H54 (cell line): ENCODE measurements at regions not wholly inside any gene's neighbourhood (a gene's known extent, or its start where the extent isn't known, plus 50 kb on each side); places are given as distances from the start of the nearest gene placed in this dataset.
A peak's percentile ranks its signal among the peaks of the same experiment; 100 is the strongest.

Experiments
- DNase-seq: peaks from one replicate; pipeline ENCODE4 v3.0.0; 2011; ENCODE audit warnings: low spot score, mixed read lengths; ENCODE audit not compliant: insufficient read length
- FAIRE-seq: peaks from 3 replicates; lab custom pipeline; 2011; peaks lifted over from hg19 to GRCh38; lab: Jason Lieb, UNC
- POLR2A ChIP-seq: IDR thresholded peaks from 2 replicates; pipeline ENCODE4 v1.6.1; 2011; ENCODE audit warnings: low read depth, mild to moderate bottlenecking, low read length

- no peak for FAIRE-seq
- TF ChIP-seq POLR2A = no peak
- DNase-seq = no peak
Measured at GRCh38 chr10:47133871-47134570, 166.0 kb upstream of the GDF10 start.

DNA sequence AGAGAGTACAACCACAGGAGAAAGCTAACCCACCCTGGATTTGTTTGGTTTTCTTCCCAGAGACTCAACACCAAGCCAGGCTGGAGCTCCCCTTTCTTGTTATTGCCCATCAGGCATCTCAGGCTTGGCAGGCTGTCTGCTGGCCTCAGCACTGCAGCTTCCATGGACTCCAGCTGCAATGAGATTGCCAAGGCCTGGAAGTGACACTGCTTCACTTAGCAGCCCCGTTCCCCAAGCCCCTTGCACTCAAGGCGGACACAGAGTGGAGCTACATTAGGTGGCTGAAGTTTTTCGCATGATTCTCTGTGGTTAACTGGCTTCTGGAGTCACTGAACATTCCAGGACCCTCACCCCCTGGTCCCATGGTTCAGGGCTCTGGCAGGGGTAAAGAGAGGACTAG is 163.1 kb upstream of the GDF10 start:
- no peak for FAIRE-seq

DNA sequence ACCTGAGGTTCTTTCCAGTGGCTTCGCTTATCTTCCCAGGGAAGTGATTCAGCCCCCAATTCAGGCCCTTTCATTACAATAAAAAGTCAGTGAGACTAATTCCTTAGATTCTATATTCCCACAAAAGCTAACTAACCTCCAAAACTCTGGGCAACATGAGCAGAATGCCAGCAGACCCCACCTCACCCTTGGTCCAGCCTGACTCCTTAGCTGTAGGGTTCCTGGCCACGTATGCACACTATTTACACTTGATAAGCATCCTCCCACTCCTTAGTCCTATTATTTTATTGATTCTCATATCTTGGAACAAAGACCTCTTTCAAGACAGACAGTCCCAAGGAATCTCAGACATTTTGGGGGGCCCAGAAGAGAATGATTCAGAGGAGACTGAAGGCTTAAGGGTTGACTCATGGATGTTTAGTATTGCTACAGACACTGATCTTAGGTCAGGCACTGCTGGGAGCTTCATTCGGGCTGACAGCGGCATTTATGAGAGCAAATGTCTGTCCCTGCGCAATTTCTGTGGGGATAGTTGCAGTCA is 162.6 kb upstream of the GDF10 start:
- FAIRE-seq = no peak
- TF ChIP-seq POLR2A = no peak
- peak; percentile 58 for DNase-seq

More for the DNA sequence above, 163.1 kb upstream of the GDF10 start:
- TF ChIP-seq POLR2A = no peak
- DNase-seq = no peak

DNA sequence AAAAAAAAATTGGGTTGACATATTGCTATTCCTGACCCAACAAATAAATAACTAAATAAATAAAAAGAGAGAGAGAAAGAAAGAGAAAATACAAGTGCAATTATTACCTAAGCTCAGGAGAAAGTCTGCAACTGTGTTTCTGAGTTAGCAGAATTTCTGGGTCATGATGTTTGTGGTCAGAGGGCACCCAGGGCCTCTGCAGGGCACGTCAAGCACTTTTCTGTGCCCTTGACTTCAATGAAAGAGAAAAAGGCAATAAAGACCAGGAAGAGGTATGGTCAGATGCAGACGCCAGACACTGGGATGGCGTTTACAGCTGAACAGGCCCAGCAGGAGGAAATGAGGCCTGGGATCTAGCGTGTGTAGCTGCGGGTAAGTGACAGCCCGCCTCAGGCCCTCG is 160.9 kb upstream of the GDF10 start:
- no peak for FAIRE-seq
- DNase-seq = no peak
- no peak for TF ChIP-seq POLR2A

DNA sequence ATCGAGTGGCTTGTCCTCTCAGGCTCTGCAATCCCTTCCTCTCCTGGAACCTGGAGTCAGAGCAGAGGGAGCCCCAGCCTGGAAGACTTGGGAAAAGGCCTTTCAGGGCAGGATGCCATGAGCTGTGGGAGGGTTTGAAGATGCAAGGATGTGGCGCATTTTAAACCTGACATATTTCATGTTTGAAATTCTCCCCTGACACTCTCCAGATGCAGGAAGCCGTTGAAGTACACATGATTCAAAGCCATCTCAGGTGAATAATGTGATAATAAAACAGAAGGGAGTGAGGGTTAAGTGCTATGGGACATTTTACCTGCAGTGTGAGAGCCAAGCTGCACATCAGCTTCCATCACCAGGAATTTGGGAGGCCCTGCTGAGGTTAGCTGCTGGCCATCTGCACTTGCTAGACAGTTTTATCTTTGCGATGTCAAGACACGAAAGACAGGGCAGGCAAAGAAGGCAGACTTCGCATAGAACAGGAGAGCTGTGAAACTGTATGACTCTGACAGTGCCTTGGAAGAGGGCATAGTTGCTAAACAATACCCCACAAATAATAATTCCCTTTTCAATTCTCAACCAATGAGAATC is 159.1 kb upstream of the GDF10 start:
- TF ChIP-seq POLR2A = no peak
- FAIRE-seq = no peak
- no peak for DNase-seq

DNA sequence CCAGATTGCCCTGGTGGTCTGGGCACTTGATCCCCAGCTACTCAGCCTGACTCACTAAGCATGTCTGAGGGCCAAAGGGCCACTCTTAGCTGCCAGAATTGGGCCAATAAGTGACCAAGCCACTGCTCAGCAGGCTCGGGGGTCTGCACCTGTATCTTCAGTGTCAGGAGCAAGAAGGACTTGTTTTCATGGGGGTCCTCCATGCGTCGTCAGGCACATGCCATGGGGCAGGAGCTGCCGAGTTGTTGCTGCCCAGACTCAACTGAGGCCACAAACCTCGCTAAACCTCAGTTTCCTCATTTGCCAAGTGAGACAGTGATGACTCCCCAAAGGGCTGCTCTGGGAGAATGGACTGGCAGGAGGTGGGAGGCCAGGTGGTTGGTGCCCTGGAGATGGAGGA is 158.6 kb upstream of the GDF10 start:
- TF ChIP-seq POLR2A = no peak
- DNase-seq = no peak
- FAIRE-seq = no peak

DNA sequence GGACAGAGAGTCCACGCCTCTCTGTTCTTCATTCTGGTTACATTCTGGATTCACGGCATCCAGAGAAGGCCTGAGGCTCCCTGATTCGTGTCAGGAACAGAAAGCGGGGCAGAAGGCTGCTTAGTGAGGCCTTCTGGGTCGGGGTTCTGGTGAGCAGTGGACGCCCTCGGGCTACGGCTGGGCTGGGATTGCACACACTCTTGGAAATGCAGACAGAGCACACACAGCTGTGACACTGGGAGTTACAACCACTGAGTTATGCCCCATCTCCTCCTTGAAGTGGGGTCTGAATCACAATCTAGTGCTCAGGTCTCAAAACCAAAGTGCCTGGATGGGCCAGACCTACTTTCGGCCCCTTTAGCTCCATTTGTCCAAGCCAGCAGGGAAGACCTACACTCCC is 156.9 kb upstream of the GDF10 start:
- TF ChIP-seq POLR2A = no peak
- FAIRE-seq (no peak), DNase-seq (no peak)

DNA sequence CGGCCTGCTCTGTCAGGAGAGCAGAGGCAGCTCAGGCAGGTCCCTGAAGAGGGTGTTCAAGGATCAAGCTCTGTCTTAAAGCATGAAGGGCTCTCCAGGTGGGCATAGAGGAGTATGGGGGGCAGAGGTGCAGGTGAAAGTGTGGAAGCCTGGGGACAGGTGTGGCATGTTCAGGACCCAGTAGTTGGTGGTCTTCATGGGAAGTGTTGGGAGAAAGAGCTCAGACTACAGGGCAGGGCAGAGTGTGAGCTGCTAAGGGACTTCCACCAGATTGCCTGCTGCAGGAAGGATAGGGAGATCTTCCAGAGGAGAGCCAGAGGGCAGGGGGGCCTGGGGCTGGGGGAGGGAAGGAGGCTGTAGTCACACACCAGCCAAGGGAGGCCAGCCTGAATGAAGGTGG is 156.5 kb upstream of the GDF10 start:
- FAIRE-seq (no peak), DNase-seq (no peak)
- no peak for TF ChIP-seq POLR2A

DNA sequence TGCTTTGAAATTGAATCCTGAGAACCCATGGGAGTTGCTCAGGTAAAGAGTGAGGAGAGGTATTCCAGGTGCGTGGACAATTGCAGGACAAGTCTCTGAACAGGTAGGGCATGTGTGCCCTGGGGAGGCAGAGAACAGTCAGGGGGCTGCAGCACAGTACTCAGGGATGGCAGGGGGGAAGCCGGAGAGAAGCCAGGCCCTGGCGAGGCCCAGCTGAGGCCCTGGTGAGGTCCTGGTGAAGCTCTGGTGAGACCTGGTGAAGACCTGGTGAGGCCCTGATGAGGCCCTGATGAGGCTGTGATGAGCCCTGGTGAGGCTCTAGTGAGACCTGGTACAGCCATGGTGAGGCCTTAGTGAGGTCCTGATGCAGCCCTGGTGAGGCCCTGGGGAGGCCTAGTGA is 155.5 kb upstream of the GDF10 start:
- FAIRE-seq (no peak), DNase-seq (no peak)
- no peak for TF ChIP-seq POLR2A

GRCh38 chr10:47145290-47145934 is 154.6 kb upstream of the GDF10 start:
- DNase-seq (no peak), FAIRE-seq (no peak)
- no peak for TF ChIP-seq POLR2A

- no peak for FAIRE-seq
- TF ChIP-seq POLR2A = no peak
Measured at GRCh38 chr10:47146572-47146971, 153.4 kb upstream of the GDF10 start.

GRCh38 chr10:47147186-47147585 is 152.8 kb upstream of the GDF10 start:
- TF ChIP-seq POLR2A = no peak
- no peak for FAIRE-seq
- no peak for DNase-seq

More at GRCh38 chr10:47146572-47146971, 153.4 kb upstream of the GDF10 start:
- DNase-seq = no peak

- TF ChIP-seq POLR2A = no peak
- no peak for FAIRE-seq
Measured at GRCh38 chr10:47150581-47150980, 149.4 kb upstream of the GDF10 start.

DNA sequence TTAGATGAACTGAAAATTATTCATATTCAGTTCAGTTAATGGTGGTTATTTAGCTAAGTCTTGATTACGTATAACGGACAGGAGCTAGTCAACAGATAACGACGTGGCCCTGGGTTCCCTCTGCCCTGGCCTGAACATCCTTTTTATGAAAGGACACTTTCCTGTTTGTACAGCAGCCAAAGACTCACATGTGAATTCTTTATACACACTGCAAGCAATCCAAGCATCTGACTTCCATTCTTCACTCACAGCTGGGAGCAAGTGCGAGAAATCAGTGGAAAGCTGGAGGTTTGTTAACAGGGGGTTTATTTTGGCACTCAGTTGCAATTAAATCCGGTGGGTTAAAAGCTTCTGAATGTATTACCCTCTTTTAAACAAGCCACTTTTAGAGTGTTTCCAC is 148.1 kb upstream of the GDF10 start:
- no peak for FAIRE-seq
- no peak for TF ChIP-seq POLR2A
- DNase-seq = no peak

More at GRCh38 chr10:47150581-47150980, 149.4 kb upstream of the GDF10 start:
- no peak for DNase-seq
